ENCODE measurements at regions not wholly inside any gene's neighbourhood (a gene's known extent, or its start where the extent isn't known, plus 50 kb on each side); places are given as distances from the start of the nearest gene placed in this dataset.

- no peak for FAIRE-seq
- WGBS (ENCODE audit: low lambda C conversion rate) = 0% methylated on average over 2 of the region's 2 CpGs
These were observed 66.4 kb downstream of the ATOH1 start for GRCh38 chr4:93894995-93895394.

More at GRCh38 chr4:93894995-93895394, 66.4 kb downstream of the ATOH1 start:
- no peak overlapping the region for H3K27ac ChIP-seq (ENCODE audit: extremely low read length, insufficient read depth, low read length)
- H3K9me3 ChIP-seq (ENCODE audit: low read length) = no peaks in the 10 kb centered on the region
- no peak overlapping the region for H3K4me3 ChIP-seq (replicated peaks in 1 of 3; ENCODE audit: insufficient read depth in 1 of 3, low read depth in 2 of 3, low read length in 3 of 3)
- H3K4me1 ChIP-seq (ENCODE audit: insufficient read depth, low read length) = no peaks in the 10 kb centered on the region
- no TSS peak for BruUV-seq (replicated peaks)
- ChIA-PET POLR2A (no interaction called here), CTCF (ENCODE audit: low intra/inter-chr PET ratio, low total read pairs) (no interaction called here)
- no peaks in the 10 kb centered on the region for H3K79me2 ChIP-seq (ENCODE audit: insufficient read depth, low read length)
- intact Hi-C loops (cut with micrococcal nuclease; ENCODE audit: unreplicated experiment) (loop anchor here (5.0 kb wide), 1 partner anchor 362 kb away; no protein-coding TSS in a partner anchor), in situ Hi-C loops (cut with HindIII; ENCODE audit: extremely low pct_ligation_motif_present, low pct_unique_long_range_greater_than_20kb) (no loop called here)
- H3K36me3 ChIP-seq (replicated peaks in 1 of 2; ENCODE audit: control insufficient read depth in 1 of 2, insufficient read depth in 2 of 2, low read length in 2 of 2) = no peaks in the 10 kb centered on the region
- no peak overlapping the region for H3K9ac ChIP-seq (ENCODE audit: insufficient read depth, low read depth, low read length)
- no peaks in the 10 kb centered on the region for H4K20me1 ChIP-seq (ENCODE audit: insufficient read depth, low read length)
- DNase-seq (ENCODE audit: low spot score) (no peak), ATAC-seq (no peak)
- H2AFZ ChIP-seq (ENCODE audit: low read length) = no peak overlapping the region
- no peak overlapping the region for H3K4me2 ChIP-seq (ENCODE audit: low read depth, low read length)
- TF ChIP-seq ZSCAN21 (CRISPR knock-in tag; IDR thresholded peaks at IDR 0.05; ENCODE audit: borderline replicate concordance) = no peak
- no peak for TF ChIP-seq ZNF335 (CRISPR knock-in tag; IDR thresholded peaks at IDR 0.05)
- no peak for TF ChIP-seq CENPBD1 (CRISPR knock-in tag; IDR thresholded peaks at IDR 0.05; ENCODE audit: borderline replicate concordance, low read depth)
- TF ChIP-seq RNF2 (conservative IDR thresholded peaks at IDR 0.05; ENCODE audit: low read depth) = no peak
- no peak for TF ChIP-seq ZNF567 (CRISPR knock-in tag; IDR thresholded peaks at IDR 0.05; ENCODE audit: borderline replicate concordance)
- TF ChIP-seq, protein P1, sequence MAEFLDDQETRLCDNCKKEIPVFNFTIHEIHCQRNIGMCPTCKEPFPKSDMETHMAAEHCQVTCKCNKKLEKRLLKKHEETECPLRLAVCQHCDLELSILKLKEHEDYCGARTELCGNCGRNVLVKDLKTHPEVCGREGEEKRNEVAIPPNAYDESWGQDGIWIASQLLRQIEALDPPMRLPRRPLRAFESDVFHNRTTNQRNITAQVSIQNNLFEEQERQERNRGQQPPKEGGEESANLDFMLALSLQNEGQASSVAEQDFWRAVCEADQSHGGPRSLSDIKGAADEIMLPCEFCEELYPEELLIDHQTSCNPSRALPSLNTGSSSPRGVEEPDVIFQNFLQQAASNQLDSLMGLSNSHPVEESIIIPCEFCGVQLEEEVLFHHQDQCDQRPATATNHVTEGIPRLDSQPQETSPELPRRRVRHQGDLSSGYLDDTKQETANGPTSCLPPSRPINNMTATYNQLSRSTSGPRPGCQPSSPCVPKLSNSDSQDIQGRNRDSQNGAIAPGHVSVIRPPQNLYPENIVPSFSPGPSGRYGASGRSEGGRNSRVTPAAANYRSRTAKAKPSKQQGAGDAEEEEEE (CRISPR knock-in tag; IDR thresholded peaks at IDR 0.05; ENCODE audit: borderline replicate concordance) = no peak
- TF ChIP-seq TOE1 (CRISPR knock-in tag; IDR thresholded peaks at IDR 0.05) = no peak
- TF ChIP-seq, protein P2, sequence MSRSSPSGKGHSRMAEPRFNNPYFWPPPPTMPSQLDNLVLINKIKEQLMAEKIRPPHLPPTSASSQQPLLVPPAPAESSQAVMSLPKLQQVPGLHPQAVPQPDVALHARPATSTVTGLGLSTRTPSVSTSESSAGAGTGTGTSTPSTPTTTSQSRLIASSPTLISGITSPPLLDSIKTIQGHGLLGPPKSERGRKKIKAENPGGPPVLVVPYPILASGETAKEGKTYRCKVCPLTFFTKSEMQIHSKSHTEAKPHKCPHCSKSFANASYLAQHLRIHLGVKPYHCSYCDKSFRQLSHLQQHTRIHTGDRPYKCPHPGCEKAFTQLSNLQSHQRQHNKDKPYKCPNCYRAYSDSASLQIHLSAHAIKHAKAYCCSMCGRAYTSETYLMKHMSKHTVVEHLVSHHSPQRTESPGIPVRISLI (CRISPR knock-in tag; IDR thresholded peaks at IDR 0.05; ENCODE audit: borderline replicate concordance) = no peak
- no peak for TF ChIP-seq ZNF350 (CRISPR knock-in tag; IDR thresholded peaks at IDR 0.05; ENCODE audit: borderline replicate concordance, low read depth)
- no peak for TF ChIP-seq ZBTB7B (CRISPR knock-in tag; IDR thresholded peaks at IDR 0.05)
- no peak for TF ChIP-seq GMEB1 (CRISPR knock-in tag; IDR thresholded peaks at IDR 0.05; ENCODE audit: borderline replicate concordance)
- no peaks in the 10 kb centered on the region for H3K27me3 ChIP-seq (ENCODE audit: control insufficient read depth in 1 of 2, insufficient read depth in 2 of 2, low read length in 2 of 2)

Measured in HepG2 (cell line).